ENCODE measurements at regions not wholly inside any gene's neighbourhood (a gene's known extent, or its start where the extent isn't known, plus 50 kb on each side); places are given as distances from the start of the nearest gene placed in this dataset.

GRCh38 chr20:40238511-40238910 is 450.5 kb downstream of the MAFB start:
- Histone ChIP-seq H3K36me3 (replicated peaks) (no peaks in the 10 kb centered on the region), H3K4me3 (ENCODE audit: low read depth, low read length) (no peak overlapping the region), H3K27me3 (replicated peaks) (no peaks in the 10 kb centered on the region), H3K27ac (no peak overlapping the region)
- in situ Hi-C loops (cut with HindIII; ENCODE audit: low pct_ligation_motif_present, low sequenced_read_pairs) = no loop called here
- no peak for TF ChIP-seq CTCF (IDR thresholded peaks at IDR 0.05; ENCODE audit: low read depth, low read length, missing control alignments)
- no peak for DNase-seq

- in situ Hi-C loops (cut with HindIII; ENCODE audit: low pct_ligation_motif_present, low sequenced_read_pairs) = no loop called here
- Histone ChIP-seq H3K27me3 (replicated peaks) (no peaks in the 10 kb centered on the region), H3K36me3 (replicated peaks) (no peaks in the 10 kb centered on the region)
Measured at GRCh38 chr20:40234593-40234992, 454.4 kb downstream of the MAFB start.

GRCh38 chr20:40233406-40233805 is 455.6 kb downstream of the MAFB start:
- no peak overlapping the region for H3K4me3 ChIP-seq (ENCODE audit: low read depth, low read length)
- H3K36me3 ChIP-seq (replicated peaks) = no peaks in the 10 kb centered on the region
- no peak for DNase-seq
- H3K27ac ChIP-seq = no peak overlapping the region
- in situ Hi-C loops (cut with HindIII; ENCODE audit: low pct_ligation_motif_present, low sequenced_read_pairs) = no loop called here
- H3K27me3 ChIP-seq (replicated peaks) = no peaks in the 10 kb centered on the region
- TF ChIP-seq CTCF (IDR thresholded peaks at IDR 0.05; ENCODE audit: low read depth, low read length, missing control alignments) = no peak

More at GRCh38 chr20:40234593-40234992, 454.4 kb downstream of the MAFB start:
- no peak overlapping the region for H3K27ac ChIP-seq
- DNase-seq = no peak
- no peak for TF ChIP-seq CTCF (IDR thresholded peaks at IDR 0.05; ENCODE audit: low read depth, low read length, missing control alignments)
- no peak overlapping the region for H3K4me3 ChIP-seq (ENCODE audit: low read depth, low read length)

- no peak for TF ChIP-seq CTCF (IDR thresholded peaks at IDR 0.05; ENCODE audit: low read depth, low read length, missing control alignments)
- in situ Hi-C loops (cut with HindIII; ENCODE audit: low pct_ligation_motif_present, low sequenced_read_pairs) = no loop called here
- Histone ChIP-seq H3K27ac (no peak overlapping the region), H3K27me3 (replicated peaks) (no peaks in the 10 kb centered on the region), H3K4me3 (ENCODE audit: low read depth, low read length) (no peak overlapping the region), H3K36me3 (replicated peaks) (no peaks in the 10 kb centered on the region)
- DNase-seq = no peak
Measured at GRCh38 chr20:40232756-40233155, 456.3 kb downstream of the MAFB start.

GRCh38 chr20:40232273-40232672 is 456.8 kb downstream of the MAFB start:
- Histone ChIP-seq H3K27ac (no peak overlapping the region), H3K4me3 (ENCODE audit: low read depth, low read length) (no peak overlapping the region), H3K27me3 (replicated peaks) (no peaks in the 10 kb centered on the region), H3K36me3 (replicated peaks) (no peaks in the 10 kb centered on the region)
- no peak for TF ChIP-seq CTCF (IDR thresholded peaks at IDR 0.05; ENCODE audit: low read depth, low read length, missing control alignments)
- in situ Hi-C loops (cut with HindIII; ENCODE audit: low pct_ligation_motif_present, low sequenced_read_pairs) = no loop called here
- DNase-seq = no peak

- no peaks in the 10 kb centered on the region for H3K27me3 ChIP-seq (replicated peaks)
- in situ Hi-C loops (cut with HindIII; ENCODE audit: low pct_ligation_motif_present, low sequenced_read_pairs) = no loop called here
- no peak for TF ChIP-seq CTCF (IDR thresholded peaks at IDR 0.05; ENCODE audit: low read depth, low read length, missing control alignments)
- no peak for DNase-seq
- H3K27ac ChIP-seq = no peak overlapping the region
- no peak overlapping the region for H3K4me3 ChIP-seq (ENCODE audit: low read depth, low read length)
- H3K36me3 ChIP-seq (replicated peaks) = no peaks in the 10 kb centered on the region
Measured at GRCh38 chr20:40230486-40230885, 458.6 kb downstream of the MAFB start.
